Kidney epithelial cell (primary cell): ENCODE measurements at regions not wholly inside any gene's neighbourhood (a gene's known extent, or its start where the extent isn't known, plus 50 kb on each side); places are given as distances from the start of the nearest gene placed in this dataset.

Source experiments
- DNase-seq: peaks from one replicate; pipeline ENCODE4 v3.0.0-alpha.2; 2010; ENCODE audit warnings: low read depth
- H3K27me3 ChIP-seq: 2 replicates; pipeline ENCODE4 v1.6.0; 2011; ENCODE audit warnings: low read length; ENCODE audit not compliant: control insufficient read depth, insufficient read depth
- H3K36me3 ChIP-seq: 2 replicates; pipeline ENCODE4 v1.5.1; 2011; ENCODE audit warnings: low read length; ENCODE audit not compliant: control insufficient read depth, insufficient read depth
- H3K4me3 ChIP-seq: 2 replicates; pipeline ENCODE4 v1.5.1; 2011; ENCODE audit warnings: low read depth, mild to moderate bottlenecking, control low read depth, low read length
- TF ChIP-seq, protein P1 (sequence below): IDR thresholded peaks from 2 replicates; pipeline ENCODE4 v1.5.1; 2011; ENCODE audit warnings: mild to moderate bottlenecking, moderate library complexity, low read length, control low read depth, inconsistent platforms; ENCODE audit not compliant: insufficient read depth, poor library complexity, severe bottlenecking

DNA sequence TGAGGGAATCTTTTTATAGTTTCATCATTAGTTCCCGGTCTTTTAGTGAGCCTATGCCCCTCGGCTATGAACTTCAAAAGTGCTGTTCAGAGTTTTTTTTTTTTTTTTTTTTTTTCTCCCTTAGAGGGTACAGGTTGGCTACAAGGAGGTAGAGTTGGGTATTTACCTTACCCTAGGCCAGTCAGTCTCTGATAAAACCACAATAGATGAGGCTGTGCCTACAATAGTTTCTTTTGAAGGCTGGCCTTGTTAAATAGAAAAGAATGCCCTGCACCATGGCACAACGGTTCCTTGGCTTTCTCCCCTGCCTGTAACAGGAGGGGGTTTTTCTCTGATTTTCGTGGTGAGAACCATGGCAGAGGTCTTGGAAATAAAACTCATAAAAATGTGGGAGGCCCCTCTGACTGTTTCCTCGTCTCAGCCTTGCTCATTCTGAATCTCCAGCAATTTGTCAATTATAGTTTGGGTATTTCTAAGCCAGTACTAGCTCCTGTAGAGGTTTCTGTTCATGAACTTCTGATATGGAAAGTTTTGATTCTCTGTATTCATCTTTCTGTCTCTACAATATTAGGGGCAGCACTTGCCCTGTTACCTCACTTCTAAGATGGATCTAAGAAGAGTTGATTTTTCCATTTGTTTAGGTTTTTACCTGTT is 152.0 kb downstream of the MTRR start:
- Histone ChIP-seq H3K27me3 (no peaks in the 10 kb centered on the region), H3K4me3 (no peak overlapping the region), H3K36me3 (no peaks in the 10 kb centered on the region)
- TF ChIP-seq, protein P1, sequence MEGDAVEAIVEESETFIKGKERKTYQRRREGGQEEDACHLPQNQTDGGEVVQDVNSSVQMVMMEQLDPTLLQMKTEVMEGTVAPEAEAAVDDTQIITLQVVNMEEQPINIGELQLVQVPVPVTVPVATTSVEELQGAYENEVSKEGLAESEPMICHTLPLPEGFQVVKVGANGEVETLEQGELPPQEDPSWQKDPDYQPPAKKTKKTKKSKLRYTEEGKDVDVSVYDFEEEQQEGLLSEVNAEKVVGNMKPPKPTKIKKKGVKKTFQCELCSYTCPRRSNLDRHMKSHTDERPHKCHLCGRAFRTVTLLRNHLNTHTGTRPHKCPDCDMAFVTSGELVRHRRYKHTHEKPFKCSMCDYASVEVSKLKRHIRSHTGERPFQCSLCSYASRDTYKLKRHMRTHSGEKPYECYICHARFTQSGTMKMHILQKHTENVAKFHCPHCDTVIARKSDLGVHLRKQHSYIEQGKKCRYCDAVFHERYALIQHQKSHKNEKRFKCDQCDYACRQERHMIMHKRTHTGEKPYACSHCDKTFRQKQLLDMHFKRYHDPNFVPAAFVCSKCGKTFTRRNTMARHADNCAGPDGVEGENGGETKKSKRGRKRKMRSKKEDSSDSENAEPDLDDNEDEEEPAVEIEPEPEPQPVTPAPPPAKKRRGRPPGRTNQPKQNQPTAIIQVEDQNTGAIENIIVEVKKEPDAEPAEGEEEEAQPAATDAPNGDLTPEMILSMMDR: no peak
- no peak for DNase-seq

DNA sequence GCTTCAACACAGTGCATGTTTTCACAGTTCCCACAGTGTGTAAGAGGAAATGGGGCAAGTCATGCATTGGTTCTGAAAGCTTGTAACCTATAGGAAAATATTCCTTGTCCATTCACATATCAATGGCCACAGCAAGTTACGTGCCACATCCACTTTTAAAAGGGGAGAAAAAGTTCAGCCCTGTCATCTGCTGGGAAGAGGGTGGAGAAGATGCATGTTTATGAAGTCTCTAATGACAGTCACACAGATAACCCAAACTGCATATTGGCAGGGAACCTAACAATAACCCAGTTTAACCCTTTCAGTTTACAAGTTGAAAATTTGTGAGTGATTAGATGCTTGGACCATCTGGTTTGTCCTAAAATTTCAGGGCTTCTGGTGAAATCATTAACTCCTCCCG is 159.3 kb downstream of the MTRR start:
- TF ChIP-seq, protein P1: no peak
- no peak overlapping the region for H3K4me3 ChIP-seq
- H3K27me3 ChIP-seq: no peaks in the 10 kb centered on the region
- no peaks in the 10 kb centered on the region for H3K36me3 ChIP-seq
- no peak for DNase-seq

DNA sequence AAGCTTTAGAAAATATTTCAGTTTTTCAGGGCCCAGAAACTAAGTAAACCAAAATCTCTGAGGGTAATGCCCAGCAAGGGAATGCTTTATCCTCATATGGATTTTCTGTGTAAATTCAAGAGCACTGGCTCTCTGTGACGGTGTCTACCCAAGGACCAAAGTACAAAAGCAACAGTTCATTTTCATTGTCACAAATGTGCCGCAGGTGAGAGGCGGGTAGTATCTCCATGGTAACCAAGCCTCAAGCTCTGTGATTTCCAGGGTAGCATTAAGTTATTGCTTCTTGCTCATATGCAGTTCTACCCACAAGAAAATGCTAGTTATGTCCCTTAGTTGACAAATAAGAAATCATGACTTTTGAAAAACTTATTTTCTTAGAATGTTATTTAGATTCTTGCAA is 164.3 kb downstream of the MTRR start:
- no peaks in the 10 kb centered on the region for H3K36me3 ChIP-seq
- no peaks in the 10 kb centered on the region for H3K27me3 ChIP-seq
- TF ChIP-seq, protein P1: no peak

DNA sequence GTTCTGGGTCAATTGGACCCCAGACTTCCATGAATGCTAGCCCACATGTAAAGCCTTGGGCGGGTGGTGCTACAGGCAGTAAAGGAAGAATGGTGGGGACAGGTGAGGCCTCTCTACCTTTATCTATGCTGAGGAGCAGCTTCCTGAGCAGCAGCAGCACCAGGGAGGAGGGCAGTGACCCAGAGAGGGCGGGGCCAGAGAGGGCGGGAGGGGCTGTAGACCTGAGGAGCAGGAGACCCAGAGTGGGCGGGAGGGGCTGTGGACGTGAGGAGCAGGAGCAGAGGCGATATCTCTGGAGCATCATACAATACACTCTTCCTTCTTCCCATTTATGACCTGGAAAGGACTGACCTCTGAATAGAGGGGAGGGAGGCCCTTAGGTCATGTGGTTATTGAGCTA is 165.9 kb downstream of the MTRR start:
- Histone ChIP-seq H3K4me3 (no peak overlapping the region), H3K27me3 (no peaks in the 10 kb centered on the region), H3K36me3 (no peaks in the 10 kb centered on the region)
- TF ChIP-seq, protein P1: no peak
- no peak for DNase-seq

More for the DNA sequence above, 164.3 kb downstream of the MTRR start:
- no peak overlapping the region for H3K4me3 ChIP-seq
- DNase-seq: no peak

DNA sequence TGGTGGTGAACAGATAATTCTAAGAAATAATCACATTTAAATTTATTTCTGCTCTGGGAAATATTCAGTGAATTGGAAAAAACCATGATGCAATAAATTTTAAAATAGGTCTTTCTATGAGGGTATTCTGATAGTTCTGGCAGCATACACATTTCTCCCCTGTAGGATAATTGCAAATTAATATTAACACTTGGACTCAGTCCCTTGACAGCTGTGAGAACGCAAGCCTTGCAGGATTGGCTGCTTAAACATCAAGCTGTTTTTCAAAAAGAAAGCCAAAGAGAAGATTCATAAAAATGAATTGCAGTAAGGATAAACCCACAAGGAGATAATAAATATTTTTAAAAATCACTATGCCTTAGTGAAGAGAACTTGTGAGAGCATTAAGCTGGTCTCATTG is 180.0 kb downstream of the MTRR start:
- no peak for DNase-seq
- TF ChIP-seq, protein P1: no peak
- Histone ChIP-seq H3K4me3 (no peak overlapping the region), H3K36me3 (no peaks in the 10 kb centered on the region), H3K27me3 (no peaks in the 10 kb centered on the region)

DNA sequence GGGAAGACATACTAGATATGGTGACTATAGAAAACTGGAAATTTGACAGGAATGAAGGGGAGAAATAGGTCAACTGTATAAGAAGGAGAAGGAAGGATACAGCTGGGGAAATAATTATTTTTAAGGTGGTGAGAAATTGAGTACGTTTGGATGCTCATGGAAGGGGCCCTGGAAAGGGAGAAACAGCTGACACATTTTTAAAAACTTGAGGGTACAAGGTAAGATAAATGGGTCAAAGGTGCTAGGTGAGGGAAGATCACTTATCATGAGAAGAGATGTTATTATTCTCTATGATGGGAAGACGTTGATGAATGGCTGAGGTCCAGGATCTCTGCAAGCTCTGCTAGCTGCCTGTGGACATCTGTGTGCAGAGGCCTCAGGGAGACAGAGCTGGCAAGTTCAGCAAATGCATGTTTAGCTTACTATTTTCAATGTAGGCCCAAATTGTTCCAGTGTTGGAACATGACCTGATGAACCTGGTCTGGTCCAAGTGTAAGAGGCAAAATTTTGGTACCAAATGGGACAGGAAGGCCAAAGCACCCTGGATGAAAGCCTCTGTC is 181.7 kb downstream of the MTRR start:
- no peaks in the 10 kb centered on the region for H3K27me3 ChIP-seq
- H3K36me3 ChIP-seq: no peaks in the 10 kb centered on the region
- TF ChIP-seq, protein P1: no peak
- DNase-seq: no peak
- H3K4me3 ChIP-seq: no peak overlapping the region
